NCI-H345 (cell line): ENCODE measurements at regions not wholly inside any gene's neighbourhood (a gene's known extent, or its start where the extent isn't known, plus 50 kb on each side); places are given as distances from the start of the nearest gene placed in this dataset.

ENCODE experiments used
- DNase-seq: peaks from one replicate; lab custom pipeline; 2025; lab: John Stamatoyannopoulos, UW

GRCh38 chr20:62527781-62528180 lies 52.0 kb upstream of the GATA5 start:
- no peak for DNase-seq

GRCh38 chr20:62528983-62529891 lies 53.4 kb upstream of the GATA5 start:
- DNase-seq: no peak

- DNase-seq: no peak
Measured at GRCh38 chr20:62529896-62530642, 54.3 kb upstream of the GATA5 start.

GRCh38 chr20:62530643-62531032 lies 54.8 kb upstream of the GATA5 start:
- DNase-seq: no peak

- no peak for DNase-seq
Measured at GRCh38 chr20:62531046-62531838, 55.4 kb upstream of the GATA5 start.

- no peak for DNase-seq
Measured at GRCh38 chr20:62532921-62533320, 57.1 kb upstream of the GATA5 start.

GRCh38 chr20:62533591-62534495 lies 58.0 kb upstream of the GATA5 start:
- DNase-seq: no peak

- DNase-seq: no peak
Measured at GRCh38 chr20:62534526-62535221, 58.9 kb upstream of the GATA5 start.

- DNase-seq: no peak
Measured at GRCh38 chr20:62535282-62535811, 59.6 kb upstream of the GATA5 start.

- DNase-seq: no peak
Measured at GRCh38 chr20:62535964-62536363, 60.2 kb upstream of the GATA5 start.

GRCh38 chr20:62536871-62537401 lies 61.1 kb upstream of the GATA5 start:
- no peak for DNase-seq

- no peak for DNase-seq
Measured at GRCh38 chr20:62537649-62538292, 62.0 kb upstream of the GATA5 start.

GRCh38 chr20:62539198-62540045 lies 63.6 kb upstream of the GATA5 start:
- no peak for DNase-seq

- DNase-seq: no peak
Measured at GRCh38 chr20:62540504-62540903, 64.7 kb upstream of the GATA5 start.

GRCh38 chr20:62542862-62543261 lies 67.1 kb upstream of the GATA5 start:
- no peak for DNase-seq

GRCh38 chr20:62543470-62544302 lies 67.9 kb upstream of the GATA5 start:
- DNase-seq: no peak

- DNase-seq: no peak
Measured at GRCh38 chr20:62544505-62545055, 68.8 kb upstream of the GATA5 start.
